GM19238 (cell line): ENCODE measurements at regions not wholly inside any gene's neighbourhood (a gene's known extent, or its start where the extent isn't known, plus 50 kb on each side); places are given as distances from the start of the nearest gene placed in this dataset.

Experiments used
- DNase-seq: peaks from one replicate; pipeline ENCODE4 v3.0.0; 2011; ENCODE audit warnings: low spot score; ENCODE audit not compliant: insufficient read length

- no peak for DNase-seq
Measured at GRCh38 chr12:29088611-29089219, 60.4 kb upstream of the FAR2 start.
